ENCODE measurements at regions not wholly inside any gene's neighbourhood (a gene's known extent, or its start where the extent isn't known, plus 50 kb on each side); places are given as distances from the start of the nearest gene placed in this dataset.

DNA sequence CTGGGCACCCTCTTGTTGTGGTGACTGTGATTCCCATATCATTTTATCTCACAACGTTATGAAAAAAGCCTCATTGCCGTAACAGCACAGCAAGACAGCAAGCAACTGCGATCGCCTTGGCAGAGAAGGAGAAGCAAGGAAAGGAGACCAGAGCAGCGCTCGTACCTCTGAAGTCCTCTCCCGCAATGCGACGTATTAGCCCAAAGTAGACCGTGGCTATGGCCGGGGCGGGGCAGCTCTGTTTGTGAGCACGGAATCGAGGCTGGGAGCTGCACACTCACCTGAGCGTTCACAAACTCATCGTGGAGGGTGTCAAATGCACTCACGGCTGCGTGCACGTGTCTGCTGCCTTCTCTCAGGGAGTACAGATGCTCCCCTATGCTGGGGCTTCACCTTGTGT, 76.1 kb downstream of the YTHDF1 start:
- H3K4me1 ChIP-seq = no peaks in the 10 kb centered on the region
- no peak overlapping the region for H3K27ac ChIP-seq
- peaks cover 0 to 28% (median 2%) of the 10 kb centered on the region in 9 donors for H3K27me3 ChIP-seq
- DNase-seq (peak in 3 of 5 donors; percentile 4 to 13 (median 9)), ATAC-seq (no peak)
- H3K4me3 ChIP-seq = no peak overlapping the region
- no peak for TF ChIP-seq POLR2A (IDR thresholded peaks at IDR 0.05)
- TF ChIP-seq, protein P1, sequence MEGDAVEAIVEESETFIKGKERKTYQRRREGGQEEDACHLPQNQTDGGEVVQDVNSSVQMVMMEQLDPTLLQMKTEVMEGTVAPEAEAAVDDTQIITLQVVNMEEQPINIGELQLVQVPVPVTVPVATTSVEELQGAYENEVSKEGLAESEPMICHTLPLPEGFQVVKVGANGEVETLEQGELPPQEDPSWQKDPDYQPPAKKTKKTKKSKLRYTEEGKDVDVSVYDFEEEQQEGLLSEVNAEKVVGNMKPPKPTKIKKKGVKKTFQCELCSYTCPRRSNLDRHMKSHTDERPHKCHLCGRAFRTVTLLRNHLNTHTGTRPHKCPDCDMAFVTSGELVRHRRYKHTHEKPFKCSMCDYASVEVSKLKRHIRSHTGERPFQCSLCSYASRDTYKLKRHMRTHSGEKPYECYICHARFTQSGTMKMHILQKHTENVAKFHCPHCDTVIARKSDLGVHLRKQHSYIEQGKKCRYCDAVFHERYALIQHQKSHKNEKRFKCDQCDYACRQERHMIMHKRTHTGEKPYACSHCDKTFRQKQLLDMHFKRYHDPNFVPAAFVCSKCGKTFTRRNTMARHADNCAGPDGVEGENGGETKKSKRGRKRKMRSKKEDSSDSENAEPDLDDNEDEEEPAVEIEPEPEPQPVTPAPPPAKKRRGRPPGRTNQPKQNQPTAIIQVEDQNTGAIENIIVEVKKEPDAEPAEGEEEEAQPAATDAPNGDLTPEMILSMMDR (IDR thresholded peaks at IDR 0.05) = no peak
- intact Hi-C loops (cut with DNase I) = no loop called here
- no peaks in the 10 kb centered on the region for H3K9me3 ChIP-seq
- H3K36me3 ChIP-seq = no peaks in the 10 kb centered on the region
- 76 to 88% (median 84%) methylated on average over 19 of the region's 19 CpGs for WGBS, 4 donors

DNA sequence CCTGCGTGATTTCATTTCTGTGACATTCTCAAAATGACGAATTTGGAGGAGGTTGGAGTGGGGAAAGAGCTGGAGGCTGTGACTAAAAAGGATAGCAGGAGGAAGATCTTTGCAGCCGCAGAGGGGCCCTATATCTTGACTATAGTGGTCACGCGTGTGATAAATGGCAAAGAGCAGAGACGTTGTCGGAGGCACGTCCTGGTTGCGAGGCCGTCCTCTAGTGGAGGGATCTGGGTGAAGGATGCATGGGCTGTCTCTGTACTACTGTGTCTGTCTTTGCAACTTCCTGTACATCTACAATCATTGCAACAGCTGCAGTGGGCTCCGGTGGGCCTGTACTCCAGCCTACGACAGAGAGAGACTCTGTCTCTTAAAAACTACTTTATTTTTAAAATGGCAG, 76.6 kb downstream of the YTHDF1 start:
- ATAC-seq = no peak
- intact Hi-C loops (cut with DNase I) = no loop called here
- H3K4me1 ChIP-seq = no peaks in the 10 kb centered on the region
- H3K4me3 ChIP-seq = no peak overlapping the region
- no peaks in the 10 kb centered on the region for H3K36me3 ChIP-seq
- peaks cover 0 to 25% (median 2%) of the 10 kb centered on the region in 9 donors for H3K27me3 ChIP-seq
- TF ChIP-seq, protein P1 (IDR thresholded peaks at IDR 0.05) = no peak
- TF ChIP-seq POLR2A (IDR thresholded peaks at IDR 0.05) = no peak
- no peak overlapping the region for H3K27ac ChIP-seq
- no peaks in the 10 kb centered on the region for H3K9me3 ChIP-seq
- WGBS, 4 donors = 63 to 77% (median 72%) methylated on average over 12 of the region's 12 CpGs
- peak in 2 of 5 donors; percentile 3 to 13 for DNase-seq

DNA sequence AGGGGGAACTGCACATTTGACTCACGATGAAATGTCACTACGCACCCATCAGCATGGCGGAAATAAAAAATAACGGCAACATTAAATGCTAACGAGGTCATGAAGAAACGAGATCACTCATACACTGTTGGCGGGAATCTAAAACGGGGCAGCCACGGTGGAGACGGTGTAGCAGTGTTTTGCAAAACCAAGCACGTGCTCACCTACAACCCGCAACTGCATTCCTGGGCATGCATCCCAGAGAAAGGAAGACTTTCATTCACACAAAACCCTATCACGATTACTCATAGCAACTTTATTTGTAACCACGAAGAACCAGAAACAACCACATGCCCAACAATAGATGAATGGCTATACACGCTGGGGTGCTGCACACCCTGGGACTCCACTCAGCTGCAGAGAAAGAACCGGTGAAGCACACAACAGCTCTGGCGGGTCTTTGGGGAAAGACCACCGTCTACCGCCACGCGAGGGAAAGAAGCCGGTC, 77.0 kb downstream of the YTHDF1 start:
- intact Hi-C loops (cut with DNase I) = no loop called here
- 80 to 88% (median 83%) methylated on average over 22 of the region's 22 CpGs for WGBS, 4 donors
- no peak for ATAC-seq

DNA sequence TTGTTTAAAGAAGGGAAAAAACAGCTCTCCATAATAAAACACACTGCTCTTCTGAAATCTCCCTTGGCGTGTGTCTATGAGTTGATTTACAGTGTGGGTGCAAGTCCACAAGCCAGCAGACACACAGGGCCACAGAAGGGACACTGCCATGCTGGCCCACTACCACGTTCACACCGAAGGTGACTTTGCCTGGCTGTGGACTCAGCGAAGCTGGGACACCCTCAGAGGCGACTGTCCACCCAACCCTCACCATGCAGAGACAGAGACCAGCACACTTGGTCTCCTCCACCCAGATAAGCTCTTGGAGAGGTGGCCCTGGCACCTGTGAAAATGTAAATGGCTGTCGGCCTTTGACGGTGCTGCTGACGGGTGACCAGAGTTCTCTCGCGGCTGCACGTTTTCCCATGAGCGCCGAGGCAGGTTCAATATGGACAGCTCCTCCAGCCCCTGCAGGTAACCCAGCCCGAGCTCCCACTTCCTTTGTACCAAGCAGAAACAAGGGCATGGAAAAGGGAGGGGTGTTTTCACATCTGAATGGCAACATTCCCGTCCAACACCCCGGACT, 78.0 kb downstream of the YTHDF1 start:
- WGBS, 4 donors = 53 to 71% (median 68%) methylated on average over 16 of the region's 16 CpGs
- H3K36me3 ChIP-seq = no peaks in the 10 kb centered on the region
- no peak for ATAC-seq
- DNase-seq = peak in 3 of 5 donors; percentile 7 to 16 (median 11)
- no peak for TF ChIP-seq POLR2A (IDR thresholded peaks at IDR 0.05)
- TF ChIP-seq, protein P1 (IDR thresholded peaks at IDR 0.05) = no peak
- H3K9me3 ChIP-seq = no peaks in the 10 kb centered on the region
- H3K27ac ChIP-seq = no peak overlapping the region
- no peaks in the 10 kb centered on the region for H3K4me1 ChIP-seq
- intact Hi-C loops (cut with DNase I) = no loop called here
- H3K4me3 ChIP-seq = no peak overlapping the region
- peaks cover 0 to 29% (median 2%) of the 10 kb centered on the region in 9 donors for H3K27me3 ChIP-seq

More for the DNA sequence above, 77.0 kb downstream of the YTHDF1 start:
- Histone ChIP-seq H3K4me3 (no peak overlapping the region), H3K4me1 (no peaks in the 10 kb centered on the region), H3K9me3 (no peaks in the 10 kb centered on the region), H3K27ac (no peak overlapping the region), H3K27me3 (peaks cover 0 to 24% (median 2%) of the 10 kb centered on the region in 9 donors), H3K36me3 (no peaks in the 10 kb centered on the region)
- peak in 3 of 5 donors; percentile 5 to 8 (median 5) for DNase-seq
- TF ChIP-seq, protein P1 (IDR thresholded peaks at IDR 0.05) = no peak
- no peak for TF ChIP-seq POLR2A (IDR thresholded peaks at IDR 0.05)
